Endodermal cell (in vitro differentiated cells): ENCODE measurements at regions not wholly inside any gene's neighbourhood (a gene's known extent, or its start where the extent isn't known, plus 50 kb on each side); places are given as distances from the start of the nearest gene placed in this dataset.

Experiments
- DNase-seq: peaks from one replicate; pipeline ENCODE4 v3.0.0-alpha.2; 2017
- H3K27ac ChIP-seq: 2 replicates; pipeline ENCODE4 v1.5.1; 2013; ENCODE audit warnings: mild to moderate bottlenecking, low read depth, low read length, moderate library complexity
- H3K27me3 ChIP-seq: 2 replicates; pipeline ENCODE4 v1.6.1; 2013; ENCODE audit warnings: mild to moderate bottlenecking, low read length, moderate library complexity; ENCODE audit not compliant: insufficient read depth, control insufficient read depth, poor library complexity, severe bottlenecking
- H3K36me3 ChIP-seq: 2 replicates; pipeline ENCODE4 v1.7.0; 2013; ENCODE audit warnings: mild to moderate bottlenecking, low read length, moderate library complexity; ENCODE audit not compliant: control insufficient read depth, insufficient read depth
- H3K4me1 ChIP-seq: one replicate; pipeline ENCODE4 v1.7.0; 2013; ENCODE audit warnings: low read length; ENCODE audit not compliant: control insufficient read depth, insufficient read depth
- H3K4me3 ChIP-seq: 2 replicates; pipeline ENCODE4 v1.5.1; 2013; ENCODE audit warnings: mild to moderate bottlenecking, low read length, moderate library complexity
- H3K9ac ChIP-seq: 2 replicates; pipeline ENCODE4 v1.6.1; 2013; ENCODE audit warnings: mild to moderate bottlenecking, low read length, moderate library complexity; ENCODE audit not compliant: poor library complexity, severe bottlenecking; ENCODE audit errors: extremely low read depth
- H3K9me3 ChIP-seq: 2 replicates; pipeline ENCODE4 v1.6.1; 2013; ENCODE audit warnings: mild to moderate bottlenecking, low read length, moderate library complexity; ENCODE audit not compliant: control insufficient read depth
- H3K27ac Mint-ChIP-seq: 2 replicates; pipeline ENCODE4 v1.8.0; 2020; ENCODE audit warnings: mixed read lengths
- H3K27me3 Mint-ChIP-seq: 2 replicates; pipeline ENCODE4 v1.8.0; 2021; ENCODE audit warnings: mild to moderate bottlenecking, mixed read lengths; ENCODE audit not compliant: insufficient read depth
- H3K36me3 Mint-ChIP-seq: 2 replicates; pipeline ENCODE4 v1.8.0; 2020; ENCODE audit warnings: low read depth, mixed read lengths
- H3K4me1 Mint-ChIP-seq: 2 replicates; pipeline ENCODE4 v1.8.0; 2020; ENCODE audit warnings: mixed read lengths
- H3K4me3 Mint-ChIP-seq: 2 replicates; pipeline ENCODE4 v1.8.0; 2020; ENCODE audit warnings: mild to moderate bottlenecking, moderate library complexity, mixed read lengths
- H3K9me3 Mint-ChIP-seq: 2 replicates; pipeline ENCODE4 v1.8.0; 2020; ENCODE audit warnings: mild to moderate bottlenecking, mixed read lengths
- CTCF ChIP-seq: fragments of 200-600 bp; sonication (generic); conservative IDR thresholded peaks from 2 replicates; pipeline ENCODE4 v1.5.0; 2021; ENCODE audit warnings: antibody characterized with exemption, mild to moderate bottlenecking
- WGBS, 2 experiments: methylation state at CpG; one replicate each; pipeline versions ENCODE4 v1.1.5 to v1.1.7; 2013; ENCODE audit warnings: missing lambda C conversion rate in 2 of 2, mixed read lengths in 1 of 2; ENCODE audit not compliant: insufficient coverage in 1 of 2, insufficient read length in 1 of 2; 5-methylcytosine and 5-hydroxymethylcytosine counted together

DNA sequence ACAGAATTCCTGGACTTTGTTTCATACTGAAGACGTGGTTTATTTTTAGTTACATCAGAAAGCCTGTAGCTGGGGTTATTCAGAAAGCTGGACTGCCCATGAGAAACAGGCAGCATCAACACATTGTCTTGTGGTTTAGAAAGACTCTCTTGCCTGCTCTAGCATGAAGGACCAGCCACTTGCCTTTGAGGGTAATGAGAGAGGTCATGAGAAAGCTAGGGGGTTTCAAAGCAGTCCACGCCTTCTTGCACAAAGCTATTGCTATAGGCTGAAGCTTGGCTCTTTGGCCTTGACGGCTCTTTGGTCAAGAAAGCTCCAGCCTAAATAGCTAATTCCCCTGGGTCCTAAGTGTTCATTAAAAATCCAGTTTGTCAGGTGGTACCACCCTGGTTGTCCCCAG is 208.1 kb downstream of the PRDM2 start:
- Mint-ChIP-seq H3K27me3 (peaks cover 65% of the 10 kb centered on the region), H3K27ac (no peak overlapping the region)
- no peak for TF ChIP-seq CTCF

DNA sequence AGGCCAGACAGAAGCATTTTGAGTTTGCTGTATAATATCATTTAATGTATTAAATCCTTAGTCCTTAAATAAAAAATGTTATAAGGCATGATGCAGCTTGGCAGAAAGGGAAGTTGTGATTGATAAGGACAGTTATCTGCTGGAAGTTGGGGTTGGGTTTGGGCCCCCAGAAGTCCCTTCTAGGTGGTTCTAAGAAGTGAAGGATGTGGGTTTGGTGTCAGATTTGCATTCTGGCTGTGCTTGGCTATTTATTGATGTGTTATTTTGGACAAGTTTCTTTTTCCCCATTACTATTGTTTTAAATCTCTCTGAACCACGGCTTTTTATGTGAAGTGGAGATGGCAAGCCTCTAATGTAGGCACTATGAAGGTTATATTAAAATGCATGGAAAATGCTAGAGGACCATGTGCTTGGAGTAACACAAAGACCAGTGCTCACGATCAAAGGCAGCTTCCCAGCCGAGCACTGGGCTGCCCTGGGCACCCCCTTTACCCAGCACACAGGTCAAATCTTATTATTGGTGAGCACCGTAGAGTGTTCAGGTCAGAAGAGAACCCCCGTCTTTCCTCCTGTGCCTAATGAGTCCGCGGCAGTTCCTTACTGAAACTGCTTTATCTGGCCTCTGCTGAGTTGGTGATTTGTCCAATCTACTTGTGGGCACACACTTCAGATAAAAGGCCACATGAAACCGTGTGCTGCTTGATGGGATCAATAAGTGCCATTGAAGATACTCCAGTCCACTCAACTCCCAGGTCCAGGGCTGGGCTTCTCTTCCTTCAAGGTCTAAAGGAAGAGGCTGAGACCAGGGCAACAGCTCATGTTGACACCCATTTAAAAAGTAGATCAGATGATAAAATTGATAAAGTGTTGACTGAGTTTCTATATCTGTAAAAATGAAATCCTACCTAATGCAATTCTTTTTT is 212.0 kb downstream of the PRDM2 start:
- no peaks in the 10 kb centered on the region for H3K9me3 ChIP-seq
- no peak for TF ChIP-seq CTCF
- no peaks in the 10 kb centered on the region for H3K36me3 ChIP-seq
- Mint-ChIP-seq H3K36me3 (no peaks in the 10 kb centered on the region), H3K27me3 (peaks cover 33% of the 10 kb centered on the region), H3K27ac (no peak overlapping the region), H3K4me1 (peaks cover 18% of the 10 kb centered on the region), H3K4me3 (no peak overlapping the region), H3K9me3 (no peaks in the 10 kb centered on the region)
- DNase-seq: no peak
- 84 to 89% methylated on average over 7 to 8 of the region's 8 CpGs for WGBS, 2 experiments
- H3K4me3 ChIP-seq: no peak overlapping the region
- peaks cover 14% of the 10 kb centered on the region for H3K27me3 ChIP-seq
- H3K9ac ChIP-seq: no peak overlapping the region
- peaks cover 8% of the 10 kb centered on the region for H3K4me1 ChIP-seq
- H3K27ac ChIP-seq: no peak overlapping the region

More for the DNA sequence above, 208.1 kb downstream of the PRDM2 start:
- H3K27me3 ChIP-seq: peaks cover 49% of the 10 kb centered on the region
- H3K4me1 Mint-ChIP-seq: peaks cover 18% of the 10 kb centered on the region
- H3K9me3 ChIP-seq: no peaks in the 10 kb centered on the region
- no peak overlapping the region for H3K4me3 Mint-ChIP-seq
- no peaks in the 10 kb centered on the region for H3K36me3 ChIP-seq
- peaks cover 8% of the 10 kb centered on the region for H3K4me1 ChIP-seq
- WGBS, 2 experiments: 90% methylated on average over 3 of the region's 3 CpGs
- H3K36me3 Mint-ChIP-seq: no peaks in the 10 kb centered on the region
- no peak overlapping the region for H3K27ac ChIP-seq
- H3K9ac ChIP-seq: no peak overlapping the region
- no peak for DNase-seq
- no peak overlapping the region for H3K4me3 ChIP-seq
- peaks cover 2% of the 10 kb centered on the region for H3K9me3 Mint-ChIP-seq

GRCh38 chr1:13913396-13913795 is 213.4 kb downstream of the PRDM2 start:
- H3K27ac Mint-ChIP-seq: no peak overlapping the region
- peaks cover 17% of the 10 kb centered on the region for H3K4me1 Mint-ChIP-seq
- H3K9ac ChIP-seq: no peak overlapping the region
- H3K36me3 Mint-ChIP-seq: no peaks in the 10 kb centered on the region
- peaks cover 21% of the 10 kb centered on the region for H3K27me3 Mint-ChIP-seq
- no peak overlapping the region for H3K27ac ChIP-seq
- H3K4me3 Mint-ChIP-seq: no peak overlapping the region
- no peak overlapping the region for H3K4me3 ChIP-seq
- DNase-seq: no peak
- H3K4me1 ChIP-seq: peaks cover 8% of the 10 kb centered on the region
- no peaks in the 10 kb centered on the region for H3K9me3 ChIP-seq
- WGBS, 2 experiments: 100% methylated on average over 1 of the region's 1 CpG; no CpG with 5 or more reads in 1 of the 2 experiments
- H3K27me3 ChIP-seq: peaks cover 11% of the 10 kb centered on the region
- H3K36me3 ChIP-seq: no peaks in the 10 kb centered on the region
- no peak for TF ChIP-seq CTCF
- no peaks in the 10 kb centered on the region for H3K9me3 Mint-ChIP-seq
